GM12875 (cell line): ENCODE measurements at regions not wholly inside any gene's neighbourhood (a gene's known extent, or its start where the extent isn't known, plus 50 kb on each side); places are given as distances from the start of the nearest gene placed in this dataset.

Experiments used
- H3K4me3 ChIP-seq: one replicate; pipeline ENCODE4 v1.5.1; 2011; ENCODE audit warnings: low read depth, low read length, control low read depth
- CTCF ChIP-seq: IDR thresholded peaks from 2 replicates; pipeline ENCODE4 v1.5.1; 2011; ENCODE audit warnings: low read depth, mild to moderate bottlenecking, control low read depth, inconsistent platforms, low read length, moderate library complexity, borderline replicate concordance; ENCODE audit not compliant: insufficient read depth

GRCh38 chr4:182074139-182074538 is 169.1 kb upstream of the TENM3 start:
- no peak for TF ChIP-seq CTCF
- no peak overlapping the region for H3K4me3 ChIP-seq

GRCh38 chr4:182074810-182075209 is 168.4 kb upstream of the TENM3 start:
- no peak for TF ChIP-seq CTCF

GRCh38 chr4:182082910-182083309 is 160.3 kb upstream of the TENM3 start:
- TF ChIP-seq CTCF: no peak
- no peak overlapping the region for H3K4me3 ChIP-seq

More at GRCh38 chr4:182074810-182075209, 168.4 kb upstream of the TENM3 start:
- no peak overlapping the region for H3K4me3 ChIP-seq

GRCh38 chr4:182083671-182084410 is 159.4 kb upstream of the TENM3 start:
- no peak for TF ChIP-seq CTCF
- H3K4me3 ChIP-seq: no peak overlapping the region

- TF ChIP-seq CTCF: no peak
- no peak overlapping the region for H3K4me3 ChIP-seq
These were observed 158.1 kb upstream of the TENM3 start for GRCh38 chr4:182085051-182085480.

- no peak for TF ChIP-seq CTCF
- H3K4me3 ChIP-seq: no peak overlapping the region
These were observed 153.9 kb upstream of the TENM3 start for GRCh38 chr4:182089326-182089725.

- TF ChIP-seq CTCF: no peak
- no peak overlapping the region for H3K4me3 ChIP-seq
These were observed 153.0 kb upstream of the TENM3 start for GRCh38 chr4:182090186-182090585.
